DOHH2 (cell line): ENCODE measurements at regions not wholly inside any gene's neighbourhood (a gene's known extent, or its start where the extent isn't known, plus 50 kb on each side); places are given as distances from the start of the nearest gene placed in this dataset.
"Not testable (repeated sequence)": the region's sequence is repeated elsewhere in the genome, so short reads cannot be mapped to it uniquely, and the experiment has no call there.

Experiments
- H3F3A ChIP-seq: fragments of 200-600 bp; sonication (generic), shearing (Covaris generic); 2 replicates; pipeline ENCODE4 v1.6.0; 2016; ENCODE audit warnings: antibody characterized with exemption, mild to moderate bottlenecking; ENCODE audit not compliant: control insufficient read depth, insufficient read depth
- H3K27ac ChIP-seq: fragments of 200-600 bp; sonication (generic); 2 replicates; pipeline ENCODE4 v1.5.1; 2014; ENCODE audit warnings: low read depth, mild to moderate bottlenecking, low read length, moderate library complexity
- H3K27me3 ChIP-seq: fragments of 200-600 bp; sonication (generic); 2 replicates; pipeline ENCODE4 v1.6.1; 2014; ENCODE audit warnings: mild to moderate bottlenecking, low read length, mixed read lengths; ENCODE audit not compliant: control insufficient read depth
- H3K36me3 ChIP-seq: fragments of 200-600 bp; sonication (generic); 2 replicates; pipeline ENCODE4 v1.6.1; 2014; ENCODE audit warnings: mild to moderate bottlenecking, low read length, moderate library complexity, mixed read lengths; ENCODE audit not compliant: control insufficient read depth
- H3K4me1 ChIP-seq: fragments of 200-600 bp; sonication (generic); 2 replicates; pipeline ENCODE4 v1.6.1; 2014; ENCODE audit warnings: mild to moderate bottlenecking, low read length, mixed read lengths; ENCODE audit not compliant: control insufficient read depth
- H3K4me2 ChIP-seq: fragments of 200-600 bp; sonication (generic); 2 replicates; pipeline ENCODE4 v1.6.0; 2014; ENCODE audit warnings: mild to moderate bottlenecking, low read length, moderate library complexity
- H3K4me3 ChIP-seq: fragments of 200-600 bp; sonication (generic); 2 replicates; pipeline ENCODE4 v1.5.1; 2014; ENCODE audit warnings: mild to moderate bottlenecking, low read length, mixed read lengths
- H3K79me2 ChIP-seq: fragments of 200-600 bp; sonication (generic); 2 replicates; pipeline ENCODE4 v1.6.1; 2014; ENCODE audit warnings: mild to moderate bottlenecking, low read length, mixed read lengths; ENCODE audit not compliant: control insufficient read depth
- H3K9me2 ChIP-seq: fragments of 200-600 bp; sonication (generic); replicated peaks from 2 replicates; pipeline ENCODE4 v1.6.1; 2014; ENCODE audit warnings: mild to moderate bottlenecking, low read length, mixed read lengths; ENCODE audit not compliant: control insufficient read depth
- H3K9me3 ChIP-seq: fragments of 200-600 bp; sonication (generic); 2 replicates; pipeline ENCODE4 v1.6.1; 2014; ENCODE audit warnings: antibody characterized with exemption, low read length, mixed read lengths; ENCODE audit not compliant: control insufficient read depth, insufficient read depth
- H4K20me1 ChIP-seq: fragments of 200-600 bp; sonication (generic); 2 replicates; pipeline ENCODE4 v1.6.0; 2014; ENCODE audit warnings: low read depth, mild to moderate bottlenecking, antibody characterized with exemption, low read length, moderate library complexity; ENCODE audit not compliant: control insufficient read depth, insufficient read depth
- CTCF ChIP-seq: fragments of 200-600 bp; sonication (generic); IDR thresholded peaks from one replicate; pipeline ENCODE4 v1.5.1; 2014; ENCODE audit warnings: antibody characterized with exemption, mild to moderate bottlenecking, low read depth, low read length; ENCODE audit not compliant: poor library complexity, severe bottlenecking
- EZH2phosphoT487 ChIP-seq: fragments of 200-600 bp; sonication (generic); IDR thresholded peaks from 2 replicates; pipeline ENCODE4 v1.6.1; 2017; ENCODE audit warnings: borderline replicate concordance, mild to moderate bottlenecking, antibody characterized with exemption, low read length, moderate library complexity, mixed read lengths

DNA sequence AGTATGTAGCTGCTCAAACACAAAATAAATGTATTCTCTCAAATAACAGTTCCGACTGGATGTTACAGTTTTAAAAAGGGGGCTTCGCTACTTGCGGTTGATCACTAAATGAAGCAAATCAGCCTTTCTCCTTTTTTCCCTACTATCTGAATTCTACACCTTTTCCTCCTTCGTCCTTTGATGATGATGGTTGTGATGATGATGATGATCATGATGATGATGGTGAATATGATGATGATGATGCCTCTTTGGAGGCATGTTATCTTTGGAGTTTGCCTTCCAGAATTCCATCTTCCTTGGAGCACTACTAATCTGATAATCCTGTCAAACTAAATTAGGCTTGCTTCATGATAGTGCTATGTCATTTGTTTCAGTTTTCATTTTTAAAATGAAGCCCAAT lies 1073.3 kb downstream of the SOCS6 start:
- Histone ChIP-seq H3K4me2 (no peak overlapping the region), H3K4me3 (no peak overlapping the region), H3K9me3 (no peaks in the 10 kb centered on the region), H4K20me1 (no peaks in the 10 kb centered on the region), H3F3A (no peaks in the 10 kb centered on the region), H3K36me3 (no peaks in the 10 kb centered on the region), H3K27me3 (no peaks in the 10 kb centered on the region), H3K79me2 (no peaks in the 10 kb centered on the region), H3K27ac (no peak overlapping the region), H3K4me1 (no peaks in the 10 kb centered on the region), H3K9me2 (no peaks in the 10 kb centered on the region)
- no peak for TF ChIP-seq EZH2phosphoT487
- TF ChIP-seq CTCF = no peak

DNA sequence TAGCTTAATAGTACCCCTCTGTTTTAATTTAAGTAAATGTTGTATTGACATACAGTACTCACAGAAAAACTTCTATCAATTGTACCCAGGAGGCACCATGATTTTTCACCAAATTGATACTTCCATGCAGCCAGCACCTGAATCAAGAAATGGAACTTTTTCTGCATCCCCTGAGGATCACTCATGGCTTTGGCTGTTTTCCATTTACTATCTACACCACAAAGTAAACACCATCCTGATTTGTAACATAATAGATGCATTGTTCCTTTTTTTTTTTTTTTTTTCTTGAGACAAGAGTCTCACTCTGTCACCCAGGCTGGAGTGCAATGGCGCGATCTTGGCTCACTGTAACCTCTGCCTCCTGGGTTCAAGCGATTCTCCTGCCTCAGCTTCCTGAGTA lies 1066.8 kb downstream of the SOCS6 start:
- not testable (repeated sequence) for H3K36me3 ChIP-seq, H3K9me3 ChIP-seq, H3F3A ChIP-seq

DNA sequence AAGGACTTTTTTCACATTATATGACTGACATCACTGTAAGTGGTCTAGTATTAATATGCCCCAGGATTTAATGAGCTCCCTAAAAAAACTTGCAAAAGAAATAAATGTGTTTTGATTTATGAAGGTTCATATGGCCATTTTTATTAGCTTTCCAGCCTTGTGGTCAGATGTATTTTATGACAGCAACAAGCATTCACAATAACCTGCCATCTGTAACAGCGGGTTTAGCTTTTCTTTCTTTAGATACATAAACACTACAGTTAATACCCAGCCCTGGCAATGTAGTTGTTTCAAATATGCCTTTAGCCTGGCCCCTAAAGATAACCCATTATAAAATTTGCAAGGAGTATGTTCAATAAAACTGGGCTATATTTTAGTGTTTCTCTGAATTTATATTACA lies 1063.8 kb downstream of the SOCS6 start:
- no peak overlapping the region for H3K27ac ChIP-seq
- no peak overlapping the region for H3K4me2 ChIP-seq
- no peak overlapping the region for H3K4me3 ChIP-seq
- H4K20me1 ChIP-seq = no peaks in the 10 kb centered on the region
- no peaks in the 10 kb centered on the region for H3K9me2 ChIP-seq
- no peaks in the 10 kb centered on the region for H3K4me1 ChIP-seq
- no peaks in the 10 kb centered on the region for H3K79me2 ChIP-seq
- H3K36me3 ChIP-seq = no peaks in the 10 kb centered on the region
- no peaks in the 10 kb centered on the region for H3F3A ChIP-seq
- TF ChIP-seq CTCF (no peak), EZH2phosphoT487 (no peak)
- H3K27me3 ChIP-seq = no peaks in the 10 kb centered on the region
- no peaks in the 10 kb centered on the region for H3K9me3 ChIP-seq

More for the DNA sequence above, 1066.8 kb downstream of the SOCS6 start:
- H3K9me2 ChIP-seq, H3K4me2 ChIP-seq, H3K79me2 ChIP-seq, H4K20me1 ChIP-seq, H3K27ac ChIP-seq, H3K4me3 ChIP-seq, H3K27me3 ChIP-seq, H3K4me1 ChIP-seq: not testable (repeated sequence)

DNA sequence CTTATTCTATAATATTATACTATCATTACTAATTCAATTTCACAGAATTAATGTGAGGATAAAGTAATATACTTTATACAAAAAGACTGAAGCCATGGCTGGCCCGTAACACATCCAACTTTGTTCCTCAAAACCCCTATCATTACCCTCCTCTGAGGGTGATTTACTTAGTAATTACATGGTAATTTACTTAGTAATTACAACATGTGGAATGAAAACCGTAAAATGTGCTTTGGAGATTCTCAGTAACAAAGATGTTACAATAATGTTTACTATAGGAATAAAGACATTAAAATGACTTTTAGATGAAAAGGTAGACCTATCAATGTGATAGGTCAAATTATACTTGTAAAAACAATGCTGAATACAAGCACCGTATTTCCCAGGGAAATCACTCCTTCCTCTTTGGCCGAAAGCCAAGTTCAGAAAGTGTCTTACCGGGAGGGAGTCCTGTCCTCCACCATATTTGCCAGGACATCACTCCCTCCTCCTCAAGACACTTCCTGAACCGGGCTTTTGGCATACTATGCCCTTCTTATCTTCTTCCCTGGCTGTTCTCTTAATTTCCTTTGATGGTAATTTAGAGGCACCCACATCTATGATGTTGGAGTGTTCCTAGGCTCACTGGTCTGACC lies 1047.8 kb downstream of the SOCS6 start:
- no peaks in the 10 kb centered on the region for H3K27me3 ChIP-seq
- no peaks in the 10 kb centered on the region for H3K9me3 ChIP-seq
- no peaks in the 10 kb centered on the region for H4K20me1 ChIP-seq
- H3K4me3 ChIP-seq = no peak overlapping the region
- no peaks in the 10 kb centered on the region for H3K36me3 ChIP-seq
- H3K79me2 ChIP-seq = no peaks in the 10 kb centered on the region
- H3K4me1 ChIP-seq = no peaks in the 10 kb centered on the region
- TF ChIP-seq EZH2phosphoT487 = no peak
- TF ChIP-seq CTCF = no peak
- no peak overlapping the region for H3K27ac ChIP-seq
- no peaks in the 10 kb centered on the region for H3K9me2 ChIP-seq
- H3K4me2 ChIP-seq = no peak overlapping the region
- H3F3A ChIP-seq = no peaks in the 10 kb centered on the region
